ENCODE measurements at regions not wholly inside any gene's neighbourhood (a gene's known extent, or its start where the extent isn't known, plus 50 kb on each side); places are given as distances from the start of the nearest gene placed in this dataset.

GRCh38 chr19:20349206-20349605 is 182.2 kb downstream of the ZNF486 start:
- H2AFZ ChIP-seq (ENCODE audit: low read length), result no peak overlapping the region
- H3K4me3 ChIP-seq (ENCODE audit: low read length), result no peak overlapping the region
- H3K4me2 ChIP-seq (ENCODE audit: low read depth, low read length), result no peak overlapping the region
- H3K36me3 ChIP-seq (replicated peaks; ENCODE audit: insufficient read depth, low read length), result no peaks in the 10 kb centered on the region
- H3K9me3 ChIP-seq (replicated peaks; ENCODE audit: insufficient read depth, low read length), result no peaks in the 10 kb centered on the region
- H3K9me2 ChIP-seq (replicated peaks; ENCODE audit: insufficient read depth, low read length), result no peaks in the 10 kb centered on the region
- no peaks in the 10 kb centered on the region for H3K27me3 ChIP-seq (replicated peaks; ENCODE audit: insufficient read depth, low read length)
- no peaks in the 10 kb centered on the region for H3K79me2 ChIP-seq (ENCODE audit: low read length)
- no peaks in the 10 kb centered on the region for H3K4me1 ChIP-seq (ENCODE audit: low read length)
- H4K20me1 ChIP-seq (ENCODE audit: insufficient read depth, low read length), result no peaks in the 10 kb centered on the region
- H3K27ac ChIP-seq (ENCODE audit: low read length), result no peak overlapping the region
- H3K9ac ChIP-seq (ENCODE audit: low read length), result no peak overlapping the region
- TF ChIP-seq CTCF (IDR thresholded peaks at IDR 0.05; ENCODE audit: low read length) (no peak), EZH2 (optimal IDR thresholded peaks at IDR 0.05; ENCODE audit: low read depth, low read length) (no peak), EZH2phosphoT487 (IDR thresholded peaks at IDR 0.05; ENCODE audit: low read length) (no peak)
- DNase-seq, result no peak
- H3F3A ChIP-seq (ENCODE audit: insufficient read depth, low read length), result no peaks in the 10 kb centered on the region

- Histone ChIP-seq H3F3A (ENCODE audit: insufficient read depth, low read length) (no peaks in the 10 kb centered on the region), H3K4me2 (ENCODE audit: low read depth, low read length) (no peak overlapping the region), H2AFZ (ENCODE audit: low read length) (no peak overlapping the region), H3K79me2 (ENCODE audit: low read length) (no peaks in the 10 kb centered on the region), H3K4me3 (ENCODE audit: low read length) (no peak overlapping the region), H3K27ac (ENCODE audit: low read length) (no peak overlapping the region), H3K27me3 (replicated peaks; ENCODE audit: insufficient read depth, low read length) (no peaks in the 10 kb centered on the region), H4K20me1 (ENCODE audit: insufficient read depth, low read length) (no peaks in the 10 kb centered on the region), H3K4me1 (ENCODE audit: low read length) (no peaks in the 10 kb centered on the region), H3K9me2 (replicated peaks; ENCODE audit: insufficient read depth, low read length) (no peaks in the 10 kb centered on the region), H3K9me3 (replicated peaks; ENCODE audit: insufficient read depth, low read length) (no peaks in the 10 kb centered on the region), H3K36me3 (replicated peaks; ENCODE audit: insufficient read depth, low read length) (no peaks in the 10 kb centered on the region), H3K9ac (ENCODE audit: low read length) (no peak overlapping the region)
- TF ChIP-seq CTCF (IDR thresholded peaks at IDR 0.05; ENCODE audit: low read length), result no peak
- no peak for TF ChIP-seq EZH2phosphoT487 (IDR thresholded peaks at IDR 0.05; ENCODE audit: low read length)
- no peak for TF ChIP-seq EZH2 (optimal IDR thresholded peaks at IDR 0.05; ENCODE audit: low read depth, low read length)
- DNase-seq, result no peak
Observed at GRCh38 chr19:20339444-20339843, 172.4 kb downstream of the ZNF486 start.

GRCh38 chr19:20334760-20335159 is 167.7 kb downstream of the ZNF486 start:
- H3K27me3 ChIP-seq (replicated peaks; ENCODE audit: insufficient read depth, low read length), result no peaks in the 10 kb centered on the region
- H3K9me3 ChIP-seq (replicated peaks; ENCODE audit: insufficient read depth, low read length), result no peaks in the 10 kb centered on the region
- no peak overlapping the region for H3K9ac ChIP-seq (ENCODE audit: low read length)
- no peak overlapping the region for H3K4me2 ChIP-seq (ENCODE audit: low read depth, low read length)
- no peaks in the 10 kb centered on the region for H3K79me2 ChIP-seq (ENCODE audit: low read length)
- H4K20me1 ChIP-seq (ENCODE audit: insufficient read depth, low read length), result no peaks in the 10 kb centered on the region
- no peaks in the 10 kb centered on the region for H3K9me2 ChIP-seq (replicated peaks; ENCODE audit: insufficient read depth, low read length)
- no peak for DNase-seq
- no peak for TF ChIP-seq EZH2 (optimal IDR thresholded peaks at IDR 0.05; ENCODE audit: low read depth, low read length)
- TF ChIP-seq EZH2phosphoT487 (IDR thresholded peaks at IDR 0.05; ENCODE audit: low read length), result no peak
- TF ChIP-seq CTCF (IDR thresholded peaks at IDR 0.05; ENCODE audit: low read length), result no peak
- H2AFZ ChIP-seq (ENCODE audit: low read length), result no peak overlapping the region
- no peak overlapping the region for H3K4me3 ChIP-seq (ENCODE audit: low read length)
- no peaks in the 10 kb centered on the region for H3K36me3 ChIP-seq (replicated peaks; ENCODE audit: insufficient read depth, low read length)
- H3K27ac ChIP-seq (ENCODE audit: low read length), result no peak overlapping the region
- no peaks in the 10 kb centered on the region for H3F3A ChIP-seq (ENCODE audit: insufficient read depth, low read length)
- H3K4me1 ChIP-seq (ENCODE audit: low read length), result no peaks in the 10 kb centered on the region

Data from MM.1S (cell line).